Left hindlimb (tissue), 1 donor: ENCODE measurements at regions not wholly inside any gene's neighbourhood (a gene's known extent, or its start where the extent isn't known, plus 50 kb on each side); places are given as distances from the start of the nearest gene placed in this dataset.

ENCODE experiments used
- DNase-seq: peaks from one replicate; pipeline ENCODE4 v3.0.0-alpha.2; 2018

DNA sequence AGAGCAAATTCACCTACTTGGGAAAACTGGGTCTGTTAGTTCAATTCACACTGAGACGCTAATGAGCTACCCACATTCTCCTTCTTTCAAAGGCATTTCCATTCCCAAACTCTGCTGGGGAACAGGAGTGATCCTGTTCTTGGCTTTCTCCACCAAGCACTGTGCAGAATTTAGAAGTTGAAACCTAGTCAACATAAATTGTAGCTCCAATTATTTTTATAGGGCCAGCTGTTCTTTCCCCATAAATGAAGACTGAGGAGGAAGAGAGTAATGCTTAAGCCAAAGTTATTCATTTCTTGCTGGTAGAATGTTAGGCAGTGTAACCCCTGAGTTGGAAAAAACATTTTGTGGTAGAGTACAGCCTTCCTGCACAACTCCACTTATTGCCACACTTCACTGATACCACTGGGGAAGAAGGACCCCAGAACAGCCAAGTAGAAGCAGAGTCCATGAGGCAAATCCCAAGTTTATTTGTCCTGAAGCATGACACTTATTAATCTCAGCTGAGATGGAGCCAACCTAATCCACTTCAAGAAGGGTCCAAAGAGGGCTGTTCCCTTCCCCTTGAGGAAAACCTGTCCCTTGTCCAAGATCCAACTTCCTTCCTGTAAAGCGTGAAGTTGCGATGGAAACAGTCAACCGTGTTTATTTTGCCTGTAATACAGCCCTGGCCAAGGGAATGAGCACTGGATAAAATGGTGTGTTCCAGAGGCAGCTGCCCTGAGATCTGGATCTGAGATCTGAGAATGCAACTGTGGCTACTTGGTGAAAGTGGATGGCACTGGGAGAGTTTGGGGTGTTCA is 151.8 kb downstream of the TBX5 start:
- DNase-seq: peak; percentile 54

GRCh38 chr12:114248527-114248926 is 157.4 kb downstream of the TBX5 start:
- no peak for DNase-seq

DNA sequence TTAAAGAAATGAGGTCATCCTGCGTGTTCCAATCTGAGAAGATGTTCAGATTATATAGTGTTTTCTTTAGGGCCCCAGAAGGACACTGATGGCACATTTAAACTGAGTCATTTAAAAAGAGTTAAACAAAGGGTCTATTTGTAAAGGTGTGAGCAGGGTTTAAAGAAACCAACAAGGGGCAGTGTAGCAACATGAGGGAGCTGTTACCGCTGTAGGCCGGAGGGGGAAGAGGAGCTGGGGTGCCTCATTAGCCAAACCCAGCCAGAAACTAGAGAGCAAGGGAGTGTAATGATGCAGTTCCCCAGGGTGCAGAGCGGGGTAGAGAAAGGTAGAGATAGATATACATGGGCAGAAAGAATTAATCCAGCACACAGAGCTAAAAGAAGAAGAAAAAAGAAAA is 160.4 kb downstream of the TBX5 start:
- no peak for DNase-seq

DNA sequence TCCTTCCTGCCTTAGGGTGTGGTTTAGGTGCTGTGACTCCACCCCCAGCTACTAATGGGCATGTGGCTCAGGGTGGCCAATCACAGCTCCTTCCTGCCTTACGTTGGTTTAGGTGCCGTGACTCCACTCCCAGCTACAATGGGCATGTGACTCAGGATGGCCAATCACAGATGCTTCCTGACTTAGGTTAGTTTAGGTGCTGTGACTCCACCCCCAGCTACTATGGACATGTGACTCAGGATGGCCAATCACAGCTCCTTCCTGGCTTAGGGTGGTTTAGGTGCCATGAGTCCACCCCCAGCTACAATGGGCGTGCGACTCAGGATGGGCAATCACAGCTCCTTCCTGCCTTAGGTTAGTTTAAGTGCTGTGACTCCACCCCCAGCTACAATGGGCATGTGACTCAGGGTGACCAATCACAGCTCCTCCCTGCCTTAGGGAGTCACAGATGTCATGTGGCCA is 163.9 kb downstream of the TBX5 start:
- DNase-seq: no peak

DNA sequence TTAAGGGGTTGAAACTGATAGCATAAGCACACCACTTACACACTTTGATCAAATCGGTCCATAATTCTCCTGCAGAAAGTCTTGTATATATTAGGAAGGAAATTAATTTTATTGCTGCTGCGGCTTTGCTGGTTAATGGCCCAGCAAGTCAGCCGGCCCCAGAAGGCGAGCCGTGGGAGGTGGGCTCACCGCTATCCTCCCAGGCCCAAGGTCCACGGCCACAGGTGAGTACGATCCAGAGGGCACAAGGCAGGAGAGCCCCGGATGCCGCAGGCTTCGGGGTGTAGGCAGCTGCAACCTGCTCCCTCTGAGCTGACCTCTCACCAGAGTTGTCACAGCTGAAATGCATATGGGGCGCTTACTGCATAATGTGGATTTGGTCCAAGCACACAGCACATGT is 165.7 kb downstream of the TBX5 start:
- DNase-seq: no peak

GRCh38 chr12:114238808-114239207 is 167.1 kb downstream of the TBX5 start:
- no peak for DNase-seq

DNA sequence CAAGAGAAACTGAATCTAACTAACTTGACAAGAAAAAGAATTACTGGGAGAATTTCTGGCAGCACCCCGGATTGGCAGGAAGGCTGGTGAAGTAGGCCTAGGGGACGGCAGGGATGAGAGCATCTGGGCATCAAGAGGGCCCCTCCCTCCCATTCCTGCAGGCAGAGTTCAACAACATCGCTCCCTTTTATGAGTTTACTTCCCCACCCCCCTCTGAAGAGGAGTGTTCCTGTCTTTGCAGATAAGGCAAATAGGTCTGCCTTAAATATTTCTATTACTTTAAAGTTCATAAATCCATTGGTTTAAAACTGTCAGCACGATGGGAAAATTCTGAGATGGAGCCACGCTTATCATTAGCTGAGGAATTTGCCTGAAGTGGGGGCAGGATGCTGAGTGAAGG is 168.7 kb downstream of the TBX5 start:
- DNase-seq: no peak

- no peak for DNase-seq
Observed at GRCh38 chr12:114232187-114232586, 173.8 kb downstream of the TBX5 start.

DNA sequence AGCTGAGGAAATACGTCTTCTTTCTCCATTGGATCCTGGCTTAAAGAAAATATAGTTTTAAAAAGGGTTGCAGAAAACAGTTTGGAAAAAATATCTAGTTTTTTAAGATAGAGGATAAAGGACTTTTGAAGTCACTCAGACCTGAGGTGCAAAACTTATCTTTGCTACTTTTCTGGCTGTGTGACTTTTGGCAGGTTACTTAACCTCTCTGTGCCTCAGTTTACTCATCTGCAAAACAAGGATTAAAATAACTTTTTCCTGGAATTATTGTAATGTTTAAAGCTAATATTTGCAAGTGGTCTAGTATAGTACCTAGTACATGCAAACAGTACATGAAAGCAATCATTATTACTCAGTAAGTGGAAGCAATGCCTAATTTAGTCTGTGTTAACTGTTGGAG is 176.8 kb downstream of the TBX5 start:
- DNase-seq: no peak

GRCh38 chr12:114226241-114226928 is 179.6 kb downstream of the TBX5 start:
- DNase-seq: no peak

DNA sequence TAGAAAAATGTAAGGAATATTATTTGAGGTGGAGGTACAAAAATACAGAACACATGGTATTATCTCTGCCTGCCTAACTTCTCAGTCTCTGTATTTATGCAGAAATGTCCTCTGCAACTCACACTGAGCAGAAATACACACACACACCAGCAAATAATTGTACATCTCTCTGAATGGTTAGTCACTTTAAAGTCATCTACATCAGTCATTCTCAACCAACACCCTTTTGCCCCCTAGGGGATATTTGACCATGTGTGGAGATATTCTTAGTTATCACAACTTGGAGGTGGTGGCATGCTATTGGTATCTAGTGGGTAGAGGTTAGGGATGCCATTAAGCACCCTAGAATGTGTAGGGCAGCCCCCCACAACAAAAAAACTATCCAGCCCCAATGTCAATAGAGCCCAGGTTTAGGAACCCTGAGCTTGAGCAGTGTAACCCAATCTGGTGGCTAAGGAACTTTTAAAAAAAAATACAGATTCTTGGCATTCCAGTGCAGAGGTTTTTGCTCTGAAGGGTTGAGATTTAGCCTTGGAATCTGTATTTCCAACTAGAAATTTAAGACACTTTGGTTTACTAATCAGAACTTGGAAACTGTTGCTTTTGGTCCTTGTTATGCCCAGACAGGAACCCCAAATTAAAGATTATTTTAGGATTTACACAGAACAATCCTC is 183.8 kb downstream of the TBX5 start:
- DNase-seq: no peak

GRCh38 chr12:114221136-114221833 is 184.7 kb downstream of the TBX5 start:
- no peak for DNase-seq

DNA sequence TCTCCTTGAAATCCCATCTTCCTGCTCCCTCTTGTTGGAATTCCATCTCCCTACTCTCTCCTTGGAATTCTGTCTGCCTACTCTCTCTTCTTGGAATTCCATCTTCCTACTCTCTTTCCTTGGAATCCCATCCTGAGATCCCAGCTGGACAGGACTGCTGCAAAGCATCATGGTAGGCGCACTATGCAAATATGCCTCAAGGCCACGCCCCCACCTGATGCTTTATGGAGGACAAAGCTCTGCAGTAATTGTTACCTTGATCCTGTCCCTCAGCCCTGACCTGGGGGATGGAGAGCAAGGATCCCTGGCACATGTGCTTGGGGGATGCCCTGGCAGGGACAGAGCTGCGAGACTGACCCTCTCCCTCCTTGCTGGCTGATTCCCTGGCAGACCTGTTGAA is 185.6 kb downstream of the TBX5 start:
- no peak for DNase-seq

DNA sequence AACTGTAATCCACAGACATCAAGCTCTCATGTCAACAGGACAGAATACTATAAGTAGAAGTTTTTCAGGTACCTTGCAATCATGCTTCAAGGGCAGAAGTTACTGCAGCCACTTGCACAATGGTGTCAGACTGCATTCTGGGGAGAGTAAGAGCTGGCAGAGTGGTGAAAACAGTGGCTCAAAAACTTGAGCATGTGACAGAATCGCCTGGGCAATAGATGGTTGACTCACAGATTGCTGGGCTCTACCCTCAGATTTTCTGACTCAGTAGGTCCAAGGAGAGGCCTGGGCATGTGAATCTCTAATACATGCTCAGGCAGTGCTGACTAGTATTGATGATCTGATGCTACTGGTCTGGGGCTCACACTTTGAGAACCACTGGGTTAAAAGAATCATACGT is 187.8 kb downstream of the TBX5 start:
- DNase-seq: no peak

- no peak for DNase-seq
Observed at GRCh38 chr12:114215746-114216145, 190.2 kb downstream of the TBX5 start.

DNA sequence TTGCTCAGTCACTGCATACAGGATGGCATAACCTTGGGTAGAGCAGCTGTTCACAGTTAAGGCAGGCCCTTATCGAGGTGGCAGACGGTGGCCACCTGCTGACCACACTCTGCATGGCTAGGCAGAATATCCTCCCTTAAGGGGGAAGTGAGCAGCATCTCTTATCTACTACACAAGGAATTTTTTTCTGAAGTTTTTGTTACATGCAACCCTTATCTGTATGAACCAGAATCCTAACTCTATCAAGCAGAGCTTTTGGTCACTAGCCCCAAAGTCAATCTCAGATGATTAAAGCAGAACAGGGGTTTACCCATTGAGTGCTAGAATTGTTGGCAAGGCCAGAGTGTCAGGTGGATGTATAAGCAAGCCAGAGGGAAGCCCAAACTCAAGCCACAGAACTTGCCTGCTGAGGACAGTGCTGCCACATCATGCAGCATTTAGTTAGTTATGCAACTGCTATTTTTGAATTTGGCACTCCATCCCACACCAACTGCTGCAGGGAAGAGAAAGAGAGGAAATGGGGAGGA is 192.8 kb downstream of the TBX5 start:
- DNase-seq: no peak

GRCh38 chr12:114209861-114210260 is 196.1 kb downstream of the TBX5 start:
- no peak for DNase-seq

DNA sequence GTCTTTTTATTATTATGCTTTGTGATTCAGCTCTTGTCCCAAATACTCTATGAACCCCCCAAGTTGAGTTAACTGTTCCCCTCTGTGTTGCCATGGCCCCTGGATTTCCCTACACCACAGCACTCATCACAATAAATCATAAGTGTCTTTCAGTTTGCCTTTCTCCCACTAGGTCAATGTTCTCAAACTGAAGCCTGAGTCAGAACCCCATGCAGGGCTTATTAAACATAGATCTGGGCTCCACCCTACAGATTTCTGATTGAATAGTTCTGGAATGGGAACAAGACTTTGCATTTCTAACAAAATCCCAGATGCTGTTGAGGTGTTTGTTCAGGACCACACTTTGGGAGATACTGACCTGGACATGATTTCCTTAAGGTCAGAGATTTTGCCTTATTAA is 199.4 kb downstream of the TBX5 start:
- DNase-seq: no peak

- no peak for DNase-seq
Observed at GRCh38 chr12:114201794-114202193, 204.2 kb downstream of the TBX5 start.

- DNase-seq: no peak
Observed at GRCh38 chr12:114194956-114195355, 211.0 kb downstream of the TBX5 start.

- DNase-seq: no peak
Observed at GRCh38 chr12:114194066-114194465, 211.9 kb downstream of the TBX5 start.

DNA sequence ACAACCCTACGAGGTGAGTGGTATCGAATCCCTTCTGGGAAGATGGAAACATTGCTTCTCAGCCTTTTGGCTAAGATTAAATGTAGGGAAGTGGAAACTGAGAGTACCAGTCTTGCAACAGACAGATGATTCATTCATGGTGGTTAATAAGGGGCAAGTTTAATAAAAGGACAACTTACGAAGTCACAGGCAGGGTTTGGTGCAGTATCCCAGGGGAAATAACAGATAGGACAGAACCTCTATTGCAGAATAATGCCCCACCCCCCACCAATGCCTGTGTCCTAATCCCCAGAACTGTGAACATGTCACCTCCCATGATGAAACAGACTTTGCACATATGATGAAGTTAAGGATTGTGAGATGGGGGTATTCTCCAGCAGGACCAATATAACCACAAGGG is 212.5 kb downstream of the TBX5 start:
- no peak for DNase-seq

DNA sequence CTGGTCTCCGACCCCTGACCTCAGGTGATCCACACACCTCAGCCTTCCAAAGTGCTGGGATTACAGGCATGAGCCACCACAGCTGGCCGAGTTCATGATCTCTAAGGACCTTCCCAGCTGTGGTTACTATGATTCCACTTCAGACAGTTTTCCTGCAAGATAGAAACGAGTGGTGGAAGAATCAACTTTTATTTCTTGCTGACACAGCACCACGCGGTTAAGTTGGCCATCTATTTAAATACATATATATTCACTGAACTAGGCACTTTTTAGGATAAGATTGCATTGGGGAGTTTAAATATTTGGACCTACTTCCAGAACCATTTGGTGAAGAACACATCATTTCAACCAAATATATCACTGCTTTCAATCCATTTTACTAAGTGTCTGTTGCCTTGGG is 213.4 kb downstream of the TBX5 start:
- no peak for DNase-seq
